GM12878 (cell line): ENCODE measurements at regions not wholly inside any gene's neighbourhood (a gene's known extent, or its start where the extent isn't known, plus 50 kb on each side); places are given as distances from the start of the nearest gene placed in this dataset.

Source experiments
- ATAC-seq: fragments of 200-7000 bp; cut with Tn5 transposase; 3 replicates; pipeline ENCODE4 v1.9.1; 2020; ENCODE audit warnings: mild to moderate bottlenecking, moderate library complexity
- BruUV-seq: library from RNA; stranded (reverse); fragments of 400-500 nt; replicated peaks from 2 replicates; lab custom pipeline; 2021; lab: Mats Ljungman, UMichigan
- CTCF ChIA-PET: fragments of 300-600 bp; sonication (Branson Sonifier 250); formaldehyde crosslinking; extraction: SDS; loops from one replicate; lab custom pipeline; 2021; ENCODE audit warnings: inconsistent platforms; lab: Yijun Ruan, JAX
- POLR2A ChIA-PET: fragments of 350-600 bp; formaldehyde crosslinking; extraction: SDS; loops from one replicate; lab custom pipeline; 2021; ENCODE audit warnings: inconsistent platforms; lab: Charles Lee
- RAD21 ChIA-PET: fragments of 300-600 bp; sonication (Branson Sonifier 250); formaldehyde crosslinking; loops from one replicate; lab custom pipeline; 2023; ENCODE audit warnings: antibody characterized with exemption; ENCODE audit not compliant: unreplicated experiment; lab: Charles Lee
- SMC1A ChIA-PET: fragments of 300-600 bp; sonication (Branson Sonifier 250); formaldehyde crosslinking; loops from one replicate; lab custom pipeline; 2023; ENCODE audit not compliant: unreplicated experiment, uncharacterized antibody; lab: Charles Lee
- DNase-seq: peaks from one replicate; pipeline ENCODE4 v3.0.0-alpha.2; 2011; ENCODE audit warnings: low read depth, low spot score
- FAIRE-seq: peaks from 3 replicates; lab custom pipeline; 2011; peaks lifted over from hg19 to GRCh38; lab: Jason Lieb, UNC
- H2AFZ ChIP-seq: 2 replicates; pipeline ENCODE4 v1.6.0; 2011; ENCODE audit warnings: low read depth, low read length, control low read depth; ENCODE audit not compliant: control insufficient read depth
- H3K27ac ChIP-seq: 2 replicates; pipeline ENCODE4 v1.5.1; 2011; ENCODE audit warnings: control low read depth; ENCODE audit not compliant: control insufficient read depth, insufficient read depth
- H3K27me3 ChIP-seq, 2 experiments: replicated peaks in 1 of 2; 2 replicates each; pipeline versions ENCODE4 v1.6.0 to v1.6.1; 2011; ENCODE audit warnings: low read length in 1 of 2; ENCODE audit not compliant: control insufficient read depth in 2 of 2, insufficient read depth in 2 of 2
- H3K36me3 ChIP-seq, 2 experiments: 2 replicates each; pipeline ENCODE4 v1.5.1; 2011; ENCODE audit warnings: low read length in 1 of 2; ENCODE audit not compliant: control insufficient read depth in 2 of 2, insufficient read depth in 2 of 2
- H3K4me1 ChIP-seq: 2 replicates; pipeline ENCODE4 v1.6.1; 2011; ENCODE audit warnings: mild to moderate bottlenecking, low read length, moderate library complexity, mixed read lengths; ENCODE audit not compliant: control insufficient read depth, insufficient read depth
- H3K4me2 ChIP-seq: 2 replicates; pipeline ENCODE4 v1.6.0; 2011; ENCODE audit warnings: control low read depth; ENCODE audit not compliant: control insufficient read depth, insufficient read depth
- H3K4me3 ChIP-seq: fragments of 200-600 bp; sonication (generic); 2 replicates; pipeline ENCODE4 v1.5.1; 2016
- H3K79me2 ChIP-seq: 2 replicates; pipeline ENCODE4 v1.6.0; 2011; ENCODE audit warnings: low read length; ENCODE audit not compliant: control insufficient read depth, insufficient read depth
- H3K9ac ChIP-seq: 2 replicates; pipeline ENCODE4 v1.8.0; 2011; ENCODE audit warnings: low read length, control low read depth, mixed read lengths; ENCODE audit not compliant: control insufficient read depth, insufficient read depth
- H3K9me3 ChIP-seq: replicated peaks from 3 replicates; pipeline ENCODE4 v1.5.1; 2011; ENCODE audit warnings: mild to moderate bottlenecking, low read length; ENCODE audit not compliant: control insufficient read depth, insufficient read depth
- H4K20me1 ChIP-seq: 2 replicates; pipeline ENCODE4 v1.6.0; 2011; ENCODE audit not compliant: control insufficient read depth, insufficient read depth
- CHD4 ChIP-seq: fragments of 200-600 bp; sonication (generic); IDR thresholded peaks from 2 replicates; pipeline ENCODE4 v1.6.1; 2016; ENCODE audit warnings: mild to moderate bottlenecking
- JUNB ChIP-seq: IDR thresholded peaks from 2 replicates; pipeline ENCODE4 v1.6.1; 2016; ENCODE audit warnings: antibody characterized with exemption, mild to moderate bottlenecking
- KLF5 ChIP-seq: fragments of 450-650 bp; IDR thresholded peaks from 2 replicates; pipeline ENCODE4 v1.6.1; 2014; ENCODE audit warnings: mild to moderate bottlenecking; ENCODE audit not compliant: partially characterized antibody
- SMARCA5 ChIP-seq: fragments of 450-650 bp; IDR thresholded peaks from 2 replicates; pipeline ENCODE4 v1.6.1; 2017; ENCODE audit warnings: mild to moderate bottlenecking
- STAT3 ChIP-seq: IDR thresholded peaks from 2 replicates; pipeline ENCODE4 v1.6.1; 2011; ENCODE audit warnings: low read depth, low read length, improper control_type of control experiment
- TARDBP ChIP-seq: IDR thresholded peaks from 2 replicates; pipeline ENCODE4 v1.6.1; 2016; ENCODE audit warnings: borderline replicate concordance
- WRNIP1 ChIP-seq: IDR thresholded peaks from 2 replicates; pipeline ENCODE4 v1.6.1; 2011; ENCODE audit warnings: low read depth, low read length, improper control_type of control experiment, borderline replicate concordance
- ZSCAN29 ChIP-seq: fragments of 450-650 bp; IDR thresholded peaks from 2 replicates; pipeline ENCODE4 v1.6.1; 2017; ENCODE audit warnings: mild to moderate bottlenecking, moderate library complexity
- WGBS: methylation state at CpG from one replicate; pipeline ENCODE4 v1.1.6; 2016; ENCODE audit warnings: low lambda C conversion rate; ENCODE audit not compliant: insufficient replicate concordance, insufficient coverage; ENCODE audit errors: missing lambda C conversion rate; 5-methylcytosine and 5-hydroxymethylcytosine counted together
- in situ Hi-C: fragments of 300-500 bp; cut with MboI; formaldehyde crosslinking; loops from 9 replicates; pipeline ENCODE4 v1.14.3; 2018; ENCODE audit warnings: mixed read lengths
- intact Hi-C: fragments of 100-400 bp; cut with micrococcal nuclease; formaldehyde crosslinking; loops from one replicate; pipeline ENCODE4 v1.14.2; 2022; ENCODE audit not compliant: unreplicated experiment

DNA sequence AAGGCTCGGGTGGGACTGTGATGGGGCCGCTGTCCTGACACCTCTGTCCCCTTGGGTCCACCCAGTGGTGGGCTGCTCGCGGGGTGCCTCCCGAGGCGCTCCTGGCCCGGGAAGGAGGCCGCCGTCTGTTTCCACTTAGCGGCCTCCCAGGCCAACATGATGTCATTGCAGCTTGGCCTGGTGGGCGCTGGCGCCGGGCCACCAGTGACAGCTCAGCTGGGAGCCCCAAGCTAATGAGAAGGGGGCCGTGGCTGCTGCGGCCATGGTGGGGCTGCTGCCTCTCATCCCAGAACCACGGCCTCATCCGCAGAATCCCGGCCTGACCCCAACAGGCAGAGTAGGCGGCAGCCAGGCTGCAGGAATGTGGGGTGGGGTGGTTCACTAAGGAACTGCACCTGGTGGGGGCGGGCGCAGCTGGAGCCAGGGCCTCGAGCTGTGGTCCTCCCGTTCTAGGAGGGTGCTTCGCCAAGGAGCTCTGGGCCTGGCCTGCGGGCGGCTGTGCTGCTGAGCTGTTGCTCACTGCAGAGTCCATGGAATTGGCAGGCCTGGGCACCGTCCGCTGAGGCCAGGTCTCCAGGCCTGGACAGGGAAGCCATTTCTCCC is 123.5 kb upstream of the COL5A1 start:
- Histone ChIP-seq H3K9me3 (no peaks in the 10 kb centered on the region; the same call in 2 of the 3 replicates), H3K36me3 (no peaks in the 10 kb centered on the region), H3K4me2 (no peak overlapping the region), H3K9ac (no peak overlapping the region), H3K4me3 (no peak overlapping the region), H2AFZ (no peak overlapping the region), H3K4me1 (no peaks in the 10 kb centered on the region)
- ChIA-PET POLR2A (no interaction called here), CTCF (no interaction called here), RAD21 (no interaction called here), SMC1A (no interaction called here)
- DNase-seq (no peak), ATAC-seq (no peak), FAIRE-seq (no peak)
- intact Hi-C loops (no loop called here), in situ Hi-C loops (no loop called here)
- TF ChIP-seq SMARCA5 (no peak), TARDBP (no peak), ZSCAN29 (no peak)
- TF ChIP-seq, all 136 proteins: peak for 0
- Histone ChIP-seq H4K20me1 (no peaks in the 10 kb centered on the region), H3K27ac (no peak overlapping the region), H3K27me3 (no peaks in the 10 kb centered on the region), H3K79me2 (no peaks in the 10 kb centered on the region)
- no TSS peak for BruUV-seq
- 50% methylated on average over 27 of the region's 28 CpGs for WGBS

DNA sequence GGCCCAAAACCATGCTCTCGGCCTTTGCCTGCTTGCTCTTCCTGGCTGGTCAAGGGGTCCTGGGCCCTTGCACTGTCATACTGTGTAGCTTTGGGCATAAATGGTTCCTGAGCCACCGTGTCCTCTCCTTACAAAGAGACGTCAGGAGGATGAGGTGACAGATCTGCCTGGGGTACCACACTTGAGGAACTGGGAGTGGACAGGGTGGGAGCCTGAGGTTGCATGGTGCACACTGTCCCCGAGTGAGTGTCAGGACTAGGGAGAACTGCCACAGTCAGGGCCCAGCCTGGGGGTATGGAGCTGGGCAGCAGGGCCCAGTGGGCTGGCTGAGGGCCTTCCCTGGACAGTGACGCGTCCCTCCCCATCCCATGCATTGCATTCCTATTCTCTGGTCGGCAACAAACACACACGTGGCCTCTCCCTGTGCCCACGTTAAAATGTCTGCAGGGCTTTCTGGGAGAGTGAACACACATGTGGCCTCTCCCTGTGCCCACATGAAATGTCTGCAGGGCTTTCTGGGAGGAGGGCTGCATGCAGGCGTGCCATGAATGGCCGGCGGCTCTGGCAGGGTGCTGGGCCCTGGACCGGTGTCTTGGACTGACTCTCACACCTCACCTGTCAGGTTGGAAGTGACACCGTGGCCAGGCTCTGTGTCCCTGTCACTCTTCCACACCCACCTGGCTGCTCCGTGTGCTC is 122.1 kb upstream of the COL5A1 start:
- ATAC-seq (no peak), FAIRE-seq (no peak), DNase-seq (no peak)
- POLR2A ChIA-PET: no interaction called here
- Histone ChIP-seq H3K27me3 (no peaks in the 10 kb centered on the region), H3K27ac (no peak overlapping the region), H2AFZ (no peak overlapping the region), H4K20me1 (no peaks in the 10 kb centered on the region), H3K4me1 (no peaks in the 10 kb centered on the region), H3K79me2 (no peaks in the 10 kb centered on the region), H3K9ac (no peak overlapping the region), H3K9me3 (no peaks in the 10 kb centered on the region; the same call in 2 of the 3 replicates), H3K4me2 (no peak overlapping the region), H3K4me3 (no peak overlapping the region), H3K36me3 (no peaks in the 10 kb centered on the region)
- CTCF ChIA-PET: no interaction called here
- RAD21 ChIA-PET: no interaction called here
- BruUV-seq: no TSS peak
- intact Hi-C loops (no loop called here), in situ Hi-C loops (no loop called here)
- TF ChIP-seq WRNIP1 (no peak), STAT3 (no peak), KLF5 (no peak), CHD4 (no peak), JUNB (no peak)
- WGBS: 38% methylated on average over 15 of the region's 15 CpGs
- SMC1A ChIA-PET: no interaction called here
